ENCODE measurements at regions not wholly inside any gene's neighbourhood (a gene's known extent, or its start where the extent isn't known, plus 50 kb on each side); places are given as distances from the start of the nearest gene placed in this dataset.
A peak's percentile ranks its signal among the peaks of the same experiment; 100 is the strongest.
"Not testable (repeated sequence)": the region's sequence is repeated elsewhere in the genome, so short reads cannot be mapped to it uniquely, and the experiment has no call there.

GRCh38 chr3:20484126-20484525 is 298.1 kb upstream of the SGO1 start:
- 80% methylated on average over 1 of the region's 2 CpGs for WGBS (ENCODE audit: insufficient coverage, low lambda C conversion rate)
- H3K9me3 ChIP-seq (ENCODE audit: control insufficient read depth, low read depth, low read length) = peaks cover 8% of the 10 kb centered on the region
- H3K27me3 ChIP-seq (ENCODE audit: control insufficient read depth, insufficient read depth, low read length) = no peaks in the 10 kb centered on the region
- no peaks in the 10 kb centered on the region for H3K4me1 ChIP-seq (ENCODE audit: control insufficient read depth, insufficient read depth, low read length)
- H3K4me3 ChIP-seq (ENCODE audit: low read length) = no peak overlapping the region
- no peak for DNase-seq
- H3K36me3 ChIP-seq (ENCODE audit: control insufficient read depth, insufficient read depth, low read length) = no peaks in the 10 kb centered on the region
- no peak overlapping the region for H3K27ac ChIP-seq (ENCODE audit: low read length)

GRCh38 chr3:20482350-20482749 is 296.3 kb upstream of the SGO1 start:
- Histone ChIP-seq H3K4me3 (ENCODE audit: low read length) (no peak overlapping the region), H3K27me3 (ENCODE audit: control insufficient read depth, insufficient read depth, low read length) (no peaks in the 10 kb centered on the region), H3K27ac (ENCODE audit: low read length) (no peak overlapping the region), H3K9me3 (ENCODE audit: control insufficient read depth, low read depth, low read length) (peaks cover 8% of the 10 kb centered on the region), H3K4me1 (ENCODE audit: control insufficient read depth, insufficient read depth, low read length) (peaks cover 2% of the 10 kb centered on the region), H3K36me3 (ENCODE audit: control insufficient read depth, insufficient read depth, low read length) (no peaks in the 10 kb centered on the region)
- no peak for DNase-seq
- no CpG with 5 or more reads among the region's 3 CpGs for WGBS (ENCODE audit: insufficient coverage, low lambda C conversion rate)

- H3K36me3 ChIP-seq (ENCODE audit: control insufficient read depth, insufficient read depth, low read length) = no peaks in the 10 kb centered on the region
- 72% methylated on average over 4 of the region's 5 CpGs for WGBS (ENCODE audit: insufficient coverage, low lambda C conversion rate)
- H3K9me3 ChIP-seq (ENCODE audit: control insufficient read depth, low read depth, low read length) = peaks cover 8% of the 10 kb centered on the region
- H3K27me3 ChIP-seq (ENCODE audit: control insufficient read depth, insufficient read depth, low read length) = no peaks in the 10 kb centered on the region
- no peak overlapping the region for H3K4me3 ChIP-seq (ENCODE audit: low read length)
- H3K4me1 ChIP-seq (ENCODE audit: control insufficient read depth, insufficient read depth, low read length) = peaks cover 2% of the 10 kb centered on the region
- no peak overlapping the region for H3K27ac ChIP-seq (ENCODE audit: low read length)
- DNase-seq = no peak
Observed at GRCh38 chr3:20480786-20481365, 294.9 kb upstream of the SGO1 start.

- peak; percentile 19 to 31 for DNase-seq
- H3K27ac ChIP-seq (ENCODE audit: low read length) = no peak overlapping the region
- H3K36me3 ChIP-seq (ENCODE audit: control insufficient read depth, insufficient read depth, low read length) = no peaks in the 10 kb centered on the region
- peaks cover 2% of the 10 kb centered on the region for H3K4me1 ChIP-seq (ENCODE audit: control insufficient read depth, insufficient read depth, low read length)
- H3K27me3 ChIP-seq (ENCODE audit: control insufficient read depth, insufficient read depth, low read length) = no peaks in the 10 kb centered on the region
- H3K9me3 ChIP-seq (ENCODE audit: control insufficient read depth, low read depth, low read length) = peaks cover 4% of the 10 kb centered on the region
- no peak overlapping the region for H3K4me3 ChIP-seq (ENCODE audit: low read length)
Observed at GRCh38 chr3:20478436-20478835, 292.4 kb upstream of the SGO1 start.

- not testable (repeated sequence) for DNase-seq; H3K27me3 ChIP-seq (ENCODE audit: control insufficient read depth, insufficient read depth, low read length)
- no CpG with 5 or more reads among the region's 2 CpGs for whole genome bisulfite sequencing (ENCODE audit: insufficient coverage, low lambda C conversion rate)
Observed at GRCh38 chr3:20464237-20464636, 278.2 kb upstream of the SGO1 start.

GRCh38 chr3:20462723-20463122 is 276.7 kb upstream of the SGO1 start:
- no peak overlapping the region for H3K4me3 ChIP-seq (ENCODE audit: low read length)
- H3K27me3 ChIP-seq (ENCODE audit: control insufficient read depth, insufficient read depth, low read length) = no peaks in the 10 kb centered on the region
- no peaks in the 10 kb centered on the region for H3K4me1 ChIP-seq (ENCODE audit: control insufficient read depth, insufficient read depth, low read length)
- no peak overlapping the region for H3K27ac ChIP-seq (ENCODE audit: low read length)
- H3K36me3 ChIP-seq (ENCODE audit: control insufficient read depth, insufficient read depth, low read length) = no peaks in the 10 kb centered on the region
- DNase-seq = no peak
- H3K9me3 ChIP-seq (ENCODE audit: control insufficient read depth, low read depth, low read length) = no peaks in the 10 kb centered on the region

More at GRCh38 chr3:20464237-20464636, 278.2 kb upstream of the SGO1 start:
- not testable (repeated sequence) for H3K4me1 ChIP-seq (ENCODE audit: control insufficient read depth, insufficient read depth, low read length); H3K9me3 ChIP-seq (ENCODE audit: control insufficient read depth, low read depth, low read length); H3K4me3 ChIP-seq (ENCODE audit: low read length); H3K27ac ChIP-seq (ENCODE audit: low read length); H3K36me3 ChIP-seq (ENCODE audit: control insufficient read depth, insufficient read depth, low read length)

- H3K27me3 ChIP-seq (ENCODE audit: control insufficient read depth, insufficient read depth, low read length) = no peaks in the 10 kb centered on the region
- no peak overlapping the region for H3K27ac ChIP-seq (ENCODE audit: low read length)
- H3K4me3 ChIP-seq (ENCODE audit: low read length) = no peak overlapping the region
- WGBS (ENCODE audit: insufficient coverage, low lambda C conversion rate) = no CpG with 5 or more reads among the region's 1 CpG
- no peaks in the 10 kb centered on the region for H3K9me3 ChIP-seq (ENCODE audit: control insufficient read depth, low read depth, low read length)
- H3K4me1 ChIP-seq (ENCODE audit: control insufficient read depth, insufficient read depth, low read length) = no peaks in the 10 kb centered on the region
- DNase-seq = no peak
- H3K36me3 ChIP-seq (ENCODE audit: control insufficient read depth, insufficient read depth, low read length) = no peaks in the 10 kb centered on the region
Observed at GRCh38 chr3:20462226-20462625, 276.2 kb upstream of the SGO1 start.

- no peaks in the 10 kb centered on the region for H3K27me3 ChIP-seq (ENCODE audit: control insufficient read depth, insufficient read depth, low read length)
- no peak overlapping the region for H3K27ac ChIP-seq (ENCODE audit: low read length)
- H3K36me3 ChIP-seq (ENCODE audit: control insufficient read depth, insufficient read depth, low read length) = no peaks in the 10 kb centered on the region
- H3K4me3 ChIP-seq (ENCODE audit: low read length) = no peak overlapping the region
- DNase-seq = peak; percentile 10 to 12
- H3K9me3 ChIP-seq (ENCODE audit: control insufficient read depth, low read depth, low read length) = no peaks in the 10 kb centered on the region
- WGBS (ENCODE audit: insufficient coverage, low lambda C conversion rate) = 80% methylated on average over 2 of the region's 4 CpGs
- no peaks in the 10 kb centered on the region for H3K4me1 ChIP-seq (ENCODE audit: control insufficient read depth, insufficient read depth, low read length)
Observed at GRCh38 chr3:20458994-20459716, 273.1 kb upstream of the SGO1 start.

- no peaks in the 10 kb centered on the region for H3K9me3 ChIP-seq (ENCODE audit: control insufficient read depth, low read depth, low read length)
- DNase-seq = no peak
- H3K4me3 ChIP-seq (ENCODE audit: low read length) = no peak overlapping the region
- H3K27ac ChIP-seq (ENCODE audit: low read length) = no peak overlapping the region
- 60% methylated on average over 1 of the region's 1 CpG for WGBS (ENCODE audit: insufficient coverage, low lambda C conversion rate)
- no peaks in the 10 kb centered on the region for H3K27me3 ChIP-seq (ENCODE audit: control insufficient read depth, insufficient read depth, low read length)
- H3K36me3 ChIP-seq (ENCODE audit: control insufficient read depth, insufficient read depth, low read length) = no peaks in the 10 kb centered on the region
- no peaks in the 10 kb centered on the region for H3K4me1 ChIP-seq (ENCODE audit: control insufficient read depth, insufficient read depth, low read length)
Observed at GRCh38 chr3:20456511-20456910, 270.5 kb upstream of the SGO1 start.

GRCh38 chr3:20451170-20451569 is 265.2 kb upstream of the SGO1 start:
- no peak overlapping the region for H3K27ac ChIP-seq (ENCODE audit: low read length)
- no peak overlapping the region for H3K4me3 ChIP-seq (ENCODE audit: low read length)
- H3K4me1 ChIP-seq (ENCODE audit: control insufficient read depth, insufficient read depth, low read length) = no peaks in the 10 kb centered on the region
- no peak for DNase-seq
- WGBS (ENCODE audit: insufficient coverage, low lambda C conversion rate) = no CpG with 5 or more reads among the region's 1 CpG
- no peaks in the 10 kb centered on the region for H3K9me3 ChIP-seq (ENCODE audit: control insufficient read depth, low read depth, low read length)
- no peaks in the 10 kb centered on the region for H3K36me3 ChIP-seq (ENCODE audit: control insufficient read depth, insufficient read depth, low read length)
- no peaks in the 10 kb centered on the region for H3K27me3 ChIP-seq (ENCODE audit: control insufficient read depth, insufficient read depth, low read length)

- Histone ChIP-seq H3K9me3 (ENCODE audit: control insufficient read depth, low read depth, low read length) (no peaks in the 10 kb centered on the region), H3K4me1 (ENCODE audit: control insufficient read depth, insufficient read depth, low read length) (no peaks in the 10 kb centered on the region), H3K27me3 (ENCODE audit: control insufficient read depth, insufficient read depth, low read length) (no peaks in the 10 kb centered on the region), H3K36me3 (ENCODE audit: control insufficient read depth, insufficient read depth, low read length) (no peaks in the 10 kb centered on the region), H3K4me3 (ENCODE audit: low read length) (no peak overlapping the region), H3K27ac (ENCODE audit: low read length) (no peak overlapping the region)
- no CpG with 5 or more reads among the region's 1 CpG for WGBS (ENCODE audit: insufficient coverage, low lambda C conversion rate)
- DNase-seq = no peak
Observed at GRCh38 chr3:20450611-20451010, 264.6 kb upstream of the SGO1 start.

Measured in large intestine (tissue), 3 donors.